SK-N-MC (cell line): ENCODE measurements at regions not wholly inside any gene's neighbourhood (a gene's known extent, or its start where the extent isn't known, plus 50 kb on each side); places are given as distances from the start of the nearest gene placed in this dataset.

Experiments used
- DNase-seq: peaks from one replicate; pipeline ENCODE4 v3.0.0-alpha.2; 2011; ENCODE audit warnings: low read depth, low spot score
- H3K27ac ChIP-seq: fragments of 200-600 bp; sonication (generic); 2 replicates; pipeline ENCODE4 v1.5.1; 2016; ENCODE audit warnings: mixed run types
- H3K36me3 ChIP-seq: fragments of 200-600 bp; sonication (generic); 2 replicates; pipeline ENCODE4 v1.6.1; 2017; ENCODE audit warnings: antibody characterized with exemption, low read length, mixed read lengths; ENCODE audit not compliant: insufficient read depth
- H3K4me3 ChIP-seq: fragments of 200-600 bp; sonication (generic); 2 replicates; pipeline ENCODE4 v1.5.1; 2016
- H3K9ac ChIP-seq: fragments of 200-600 bp; sonication (generic); 2 replicates; pipeline ENCODE4 v1.8.0; 2017; ENCODE audit warnings: mixed run types, mixed read lengths; ENCODE audit not compliant: insufficient read length
- H3K9me3 ChIP-seq: fragments of 200-600 bp; sonication (generic); 2 replicates; pipeline ENCODE4 v1.6.1; 2017; ENCODE audit warnings: low read depth, mild to moderate bottlenecking, antibody characterized with exemption, low read length, moderate library complexity, mixed read lengths
- EZH2 ChIP-seq: fragments of 200-600 bp; sonication (generic); IDR thresholded peaks from one replicate; pipeline ENCODE4 v1.6.1; 2017; ENCODE audit warnings: antibody characterized with exemption
- FOXP2 ChIP-seq: optimal IDR thresholded peaks from 2 replicates; pipeline ENCODE3; 2011; ENCODE audit warnings: mild to moderate bottlenecking, moderate library complexity; ENCODE audit not compliant: insufficient read depth; ENCODE audit errors: extremely low read length, control extremely low read depth
- POLR2AphosphoS5 ChIP-seq: IDR thresholded peaks from 2 replicates; pipeline ENCODE4 v1.6.1; 2012; ENCODE audit warnings: mild to moderate bottlenecking, low read depth, low read length, borderline replicate concordance

DNA sequence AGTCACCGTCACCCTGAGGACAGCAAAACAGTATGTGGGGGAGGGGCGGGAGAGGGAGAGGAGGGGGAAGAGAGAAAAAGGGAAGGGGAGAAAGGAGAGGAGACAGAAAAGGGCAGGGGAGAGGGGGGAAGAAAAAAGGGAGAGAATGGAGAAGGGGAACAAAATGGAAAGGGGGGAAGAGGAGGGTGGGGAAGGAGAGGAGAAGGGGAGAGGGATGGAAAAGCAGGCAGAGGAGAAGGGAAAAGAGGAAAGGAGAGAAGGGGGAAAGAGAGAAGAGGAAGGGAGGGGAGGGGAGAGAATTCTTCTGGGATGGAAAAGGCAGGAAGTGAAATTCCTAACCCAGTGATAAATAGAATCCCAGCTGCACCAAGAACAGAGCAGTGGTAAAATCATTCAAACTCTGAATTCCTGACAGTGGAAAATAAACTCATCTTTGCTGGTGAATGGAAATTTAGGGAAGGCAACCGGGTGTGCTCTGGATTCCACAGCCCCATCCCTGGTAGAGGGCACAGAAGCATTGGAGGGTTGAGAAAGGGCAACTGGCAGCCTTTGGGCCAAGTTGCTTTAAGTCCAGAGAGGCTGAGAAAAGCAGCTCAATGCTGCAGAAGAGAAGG lies 244.2 kb downstream of the BCOR start:
- H3K9ac ChIP-seq: no peak overlapping the region

GRCh38 chrX:39854772-39855747 lies 242.7 kb downstream of the BCOR start:
- H3K27ac ChIP-seq: no peak overlapping the region
- DNase-seq: no peak

More for the DNA sequence above, 244.2 kb downstream of the BCOR start:
- no peak overlapping the region for H3K27ac ChIP-seq
- H3K9me3 ChIP-seq: no peaks in the 10 kb centered on the region
- DNase-seq: no peak
- no peak overlapping the region for H3K4me3 ChIP-seq
- TF ChIP-seq FOXP2: no peak
- TF ChIP-seq EZH2: no peak
- no peak for TF ChIP-seq POLR2AphosphoS5
- H3K36me3 ChIP-seq: no peaks in the 10 kb centered on the region

GRCh38 chrX:39855748-39856129 lies 242.0 kb downstream of the BCOR start:
- Histone ChIP-seq H3K27ac (no peak overlapping the region), H3K9me3 (no peaks in the 10 kb centered on the region), H3K36me3 (no peaks in the 10 kb centered on the region), H3K4me3 (no peak overlapping the region), H3K9ac (no peak overlapping the region)
- no peak for DNase-seq
- TF ChIP-seq POLR2AphosphoS5 (no peak), FOXP2 (no peak), EZH2 (no peak)

More at GRCh38 chrX:39854772-39855747, 242.7 kb downstream of the BCOR start:
- Histone ChIP-seq H3K4me3 (no peak overlapping the region), H3K9me3 (no peaks in the 10 kb centered on the region), H3K9ac (no peak overlapping the region), H3K36me3 (no peaks in the 10 kb centered on the region)
- TF ChIP-seq EZH2: no peak
- TF ChIP-seq FOXP2: no peak
- TF ChIP-seq POLR2AphosphoS5: no peak

DNA sequence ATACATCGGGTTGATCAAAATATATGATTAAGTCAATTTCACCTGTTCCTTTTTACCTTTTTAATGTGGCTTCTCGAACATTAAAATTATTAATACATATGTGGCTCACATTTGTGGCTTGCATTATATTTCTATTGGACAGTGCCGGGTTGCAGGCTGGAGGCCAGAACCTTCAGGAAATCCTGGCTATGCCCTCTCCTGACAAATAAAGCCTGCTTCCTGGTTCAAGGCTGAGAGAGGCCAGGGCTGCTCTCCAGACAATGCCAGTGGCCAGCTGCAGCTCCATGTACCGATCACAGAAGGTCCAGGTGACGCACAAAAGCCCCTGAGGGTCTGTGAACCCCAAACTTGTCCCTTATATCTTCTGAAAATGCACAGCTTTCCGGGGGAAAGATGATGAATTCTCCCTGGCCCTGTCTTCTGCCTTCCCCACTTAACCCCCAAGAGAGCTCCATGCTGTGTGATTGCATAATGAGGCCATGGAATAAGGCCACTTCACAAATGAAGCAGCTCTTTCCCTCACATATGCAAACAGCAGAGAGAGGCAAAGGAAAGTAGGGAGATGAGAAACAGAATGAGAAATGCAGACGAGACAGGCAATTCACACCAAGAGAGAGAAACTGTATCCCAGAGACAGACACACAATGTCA lies 241.2 kb downstream of the BCOR start:
- no peak overlapping the region for H3K27ac ChIP-seq

GRCh38 chrX:39857780-39858179 lies 240.0 kb downstream of the BCOR start:
- DNase-seq: no peak
- H3K9ac ChIP-seq: no peak overlapping the region
- H3K27ac ChIP-seq: no peak overlapping the region
- H3K36me3 ChIP-seq: no peaks in the 10 kb centered on the region
- TF ChIP-seq FOXP2 (no peak), EZH2 (no peak), POLR2AphosphoS5 (no peak)
- no peaks in the 10 kb centered on the region for H3K9me3 ChIP-seq
- H3K4me3 ChIP-seq: no peak overlapping the region

More for the DNA sequence above, 241.2 kb downstream of the BCOR start:
- no peak overlapping the region for H3K4me3 ChIP-seq
- no peaks in the 10 kb centered on the region for H3K9me3 ChIP-seq
- no peak overlapping the region for H3K9ac ChIP-seq
- H3K36me3 ChIP-seq: no peaks in the 10 kb centered on the region
- DNase-seq: no peak
- TF ChIP-seq FOXP2: no peak

DNA sequence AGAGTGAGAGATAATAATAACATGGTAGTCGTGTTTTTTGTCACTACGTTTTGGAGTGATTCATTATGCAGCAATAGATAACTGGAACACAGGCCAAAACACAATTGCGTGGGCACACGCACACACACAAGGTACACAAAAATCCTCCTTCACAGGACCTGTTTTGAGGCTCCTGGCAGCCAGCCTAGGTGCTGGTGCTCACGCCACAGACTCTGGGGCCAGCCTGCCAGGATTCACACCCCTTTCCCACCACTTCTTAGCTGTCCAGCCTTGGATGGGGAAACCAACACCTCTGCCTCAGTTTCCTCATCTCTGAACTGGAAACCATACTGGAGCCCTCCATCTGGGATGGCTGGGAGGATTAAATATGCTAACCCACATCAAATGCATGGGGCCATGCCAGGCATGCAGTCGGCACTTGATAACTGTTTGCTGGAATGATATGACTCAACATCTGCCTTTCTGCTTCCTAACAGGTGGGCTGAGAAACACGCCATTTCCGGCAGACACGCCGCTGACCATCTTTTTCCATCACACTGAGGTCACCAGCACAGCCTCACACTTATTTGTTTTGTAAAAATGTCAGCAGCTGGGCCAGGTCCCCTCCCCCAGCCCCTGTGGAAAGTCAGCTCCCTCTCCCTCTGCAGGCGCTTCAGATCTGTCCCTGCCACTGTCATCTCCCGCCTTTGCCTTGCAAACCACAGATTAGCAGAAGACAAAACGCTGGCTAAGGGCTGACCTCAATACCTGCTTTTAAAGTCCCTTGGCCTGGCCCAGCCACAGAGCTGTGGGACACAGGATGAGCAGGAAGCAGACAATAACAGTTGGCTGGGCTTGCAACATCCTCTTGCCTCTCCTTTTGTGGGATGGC lies 237.5 kb downstream of the BCOR start:
- Histone ChIP-seq H3K4me3 (no peak overlapping the region), H3K36me3 (no peaks in the 10 kb centered on the region), H3K9me3 (no peaks in the 10 kb centered on the region), H3K9ac (no peak overlapping the region), H3K27ac (no peak overlapping the region)
- no peak for DNase-seq
- TF ChIP-seq EZH2: no peak
- no peak for TF ChIP-seq FOXP2
- TF ChIP-seq POLR2AphosphoS5: no peak

DNA sequence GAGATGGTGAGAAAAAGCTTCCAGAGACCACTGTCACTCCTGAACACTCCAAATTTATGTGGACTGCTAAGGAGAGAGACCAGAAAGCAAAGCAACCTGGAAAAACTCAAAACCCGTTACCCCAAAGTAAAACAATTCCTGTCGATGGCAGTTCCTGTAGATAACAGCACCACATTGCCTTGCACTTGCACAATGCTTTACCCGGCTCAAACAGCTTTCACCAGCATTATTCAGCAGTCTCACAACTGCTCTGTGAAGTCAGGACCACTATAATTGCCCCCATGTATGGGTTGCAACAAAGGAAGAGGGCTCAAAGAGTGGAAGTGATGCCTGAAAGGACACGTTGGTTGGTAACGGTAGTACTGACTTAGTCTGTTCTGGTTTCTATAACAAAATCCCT lies 234.8 kb downstream of the BCOR start:
- no peaks in the 10 kb centered on the region for H3K36me3 ChIP-seq
- no peak for DNase-seq
- H3K9ac ChIP-seq: no peak overlapping the region
- H3K4me3 ChIP-seq: no peak overlapping the region
- TF ChIP-seq POLR2AphosphoS5: no peak
- no peak for TF ChIP-seq FOXP2
- TF ChIP-seq EZH2: no peak
- no peak overlapping the region for H3K27ac ChIP-seq
- H3K9me3 ChIP-seq: no peaks in the 10 kb centered on the region

DNA sequence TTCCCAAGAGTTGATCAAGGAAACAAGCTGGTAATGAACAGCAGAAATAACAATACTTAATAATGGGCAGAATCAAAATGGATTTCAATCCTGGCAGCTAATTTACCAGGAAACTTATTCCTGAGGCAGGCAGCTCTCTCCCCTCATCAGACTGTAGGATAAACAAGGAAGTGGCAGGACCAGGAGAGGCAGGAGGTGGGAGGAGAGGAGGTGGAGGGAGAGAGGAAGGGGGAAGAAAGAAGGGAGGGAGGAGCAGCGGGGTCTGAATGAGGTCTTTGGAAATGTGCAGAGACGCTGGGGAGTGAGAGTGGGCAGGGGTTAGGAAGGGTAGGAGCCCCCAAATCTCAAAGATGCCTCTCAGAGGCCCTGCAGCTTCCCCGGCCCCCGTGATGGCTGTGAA lies 231.5 kb downstream of the BCOR start:
- Histone ChIP-seq H3K4me3 (no peak overlapping the region), H3K9ac (no peak overlapping the region), H3K9me3 (no peaks in the 10 kb centered on the region), H3K27ac (no peak overlapping the region), H3K36me3 (no peaks in the 10 kb centered on the region)
- TF ChIP-seq POLR2AphosphoS5 (no peak), FOXP2 (no peak), EZH2 (no peak)
- DNase-seq: no peak
